GM19438 (cell line): ENCODE measurements at regions not wholly inside any gene's neighbourhood (a gene's known extent, or its start where the extent isn't known, plus 50 kb on each side); places are given as distances from the start of the nearest gene placed in this dataset.
"Not testable (repeated sequence)": the region's sequence is repeated elsewhere in the genome, so short reads cannot be mapped to it uniquely, and the experiment has no call there.

Experiments
- ATAC-seq: cut with Tn5 transposase; IDR thresholded peaks from one replicate; pipeline ENCODE4 v1.9.1; 2021; ENCODE audit warnings: low read depth; ENCODE audit not compliant: unreplicated experiment

DNA sequence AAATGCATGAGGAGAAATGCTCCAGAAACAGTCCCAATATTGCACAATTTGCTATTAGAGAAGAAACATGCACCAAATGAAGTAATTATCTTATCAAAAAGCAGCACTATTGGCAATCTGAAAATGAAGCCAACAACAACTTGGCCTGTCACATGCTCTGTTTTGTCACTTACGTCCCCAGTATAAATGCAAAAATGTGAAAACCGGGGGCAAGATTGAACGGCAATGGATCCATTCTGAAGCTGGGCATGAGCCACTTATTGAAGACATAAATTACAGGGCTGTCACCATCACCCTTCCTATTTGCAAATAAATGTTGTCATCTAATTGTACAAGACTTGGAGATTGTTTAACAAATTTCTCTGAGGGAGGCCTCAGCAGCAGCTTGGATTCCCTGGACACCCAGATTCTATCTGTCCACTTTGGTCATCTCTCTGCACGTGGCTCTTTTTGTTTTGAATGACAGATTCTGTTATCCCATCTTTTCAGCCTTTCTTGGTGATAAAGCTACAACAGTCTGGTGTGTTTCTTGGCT lies 180.2 kb upstream of the CDH5 start:
- no peak for ATAC-seq

- ATAC-seq: no peak
Observed at GRCh38 chr16:66182592-66182991, 183.9 kb upstream of the CDH5 start.

DNA sequence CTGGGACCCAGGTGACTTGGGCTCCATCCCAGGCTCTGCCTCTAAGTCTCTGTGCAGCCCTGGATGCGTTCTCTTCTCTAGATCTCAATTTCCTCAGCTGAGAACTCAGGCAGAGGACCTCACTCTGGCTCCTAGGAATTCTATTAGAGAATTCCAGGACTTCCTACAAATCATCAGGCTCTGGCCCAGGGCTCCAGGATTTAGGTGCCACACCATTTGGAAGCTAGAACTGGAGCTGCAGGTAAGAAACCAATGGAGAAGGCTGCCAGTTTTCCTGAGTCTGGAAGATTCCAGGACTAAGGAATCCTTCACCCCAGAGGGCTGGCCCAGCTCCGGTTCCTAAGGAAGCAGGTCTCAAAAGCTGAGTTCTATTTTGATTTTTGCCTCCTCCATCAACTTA lies 189.8 kb upstream of the CDH5 start:
- ATAC-seq: no peak

DNA sequence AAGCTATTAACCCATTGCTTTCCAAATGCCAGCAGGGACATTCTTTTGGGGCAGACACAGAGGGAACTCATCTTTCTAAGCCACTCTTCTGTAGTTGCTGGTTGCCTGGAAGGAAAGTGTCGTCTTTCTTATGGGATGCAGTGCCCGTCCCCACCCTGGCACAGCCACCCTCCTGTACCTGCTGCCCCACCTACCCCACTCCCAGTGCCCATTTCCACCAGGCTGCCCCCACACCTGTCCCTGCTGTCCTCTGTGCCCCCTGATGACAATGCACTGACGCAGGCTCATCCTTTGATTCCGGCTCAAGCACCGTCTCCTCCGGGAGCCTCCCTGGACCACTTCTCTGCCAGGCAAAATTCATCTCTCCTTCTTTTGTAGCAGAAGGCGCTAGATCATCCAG lies 190.4 kb upstream of the CDH5 start:
- ATAC-seq: no peak

- no peak for ATAC-seq
Observed at GRCh38 chr16:66175636-66176035, 190.9 kb upstream of the CDH5 start.

GRCh38 chr16:66175058-66175457 lies 191.4 kb upstream of the CDH5 start:
- ATAC-seq: no peak

DNA sequence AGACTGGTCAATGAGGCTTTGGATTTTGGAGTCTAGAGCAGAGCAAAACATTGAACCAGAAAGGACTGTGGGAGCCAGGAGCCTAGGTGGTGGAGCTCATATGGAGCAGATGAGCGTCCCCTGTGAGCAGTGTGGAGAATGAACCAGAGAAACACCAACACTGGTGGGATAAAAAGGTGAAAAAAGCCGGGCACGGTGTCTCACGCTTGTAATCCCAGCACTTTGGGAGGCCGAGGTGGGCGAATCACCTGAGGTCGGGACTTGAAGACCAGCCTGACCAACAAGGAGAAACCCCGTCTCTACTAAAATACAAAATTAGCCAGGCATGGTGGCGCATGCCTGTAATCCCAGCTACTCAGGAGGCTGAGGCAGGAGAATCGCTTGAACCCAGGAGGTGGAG lies 192.7 kb upstream of the CDH5 start:
- not testable (repeated sequence) for ATAC-seq

DNA sequence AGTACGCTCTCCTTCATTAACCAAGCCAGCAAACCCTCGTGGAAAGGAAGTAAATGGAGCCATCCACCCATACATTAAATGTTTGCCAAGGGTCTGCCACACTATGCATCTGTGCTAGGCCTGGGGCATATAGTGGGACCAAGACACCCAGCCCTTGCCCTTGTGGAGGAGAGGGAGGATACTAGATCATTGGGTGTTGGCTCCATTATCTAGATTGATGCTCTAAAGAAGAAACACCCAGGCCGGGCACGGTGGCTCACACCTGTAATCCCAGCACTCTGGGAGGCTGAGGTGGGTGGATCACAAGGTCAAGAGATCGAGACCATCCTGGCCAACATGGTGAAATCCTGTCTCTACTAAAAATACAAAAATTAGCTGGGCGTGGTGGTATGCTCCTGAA lies 193.3 kb upstream of the CDH5 start:
- not testable (repeated sequence) for ATAC-seq

DNA sequence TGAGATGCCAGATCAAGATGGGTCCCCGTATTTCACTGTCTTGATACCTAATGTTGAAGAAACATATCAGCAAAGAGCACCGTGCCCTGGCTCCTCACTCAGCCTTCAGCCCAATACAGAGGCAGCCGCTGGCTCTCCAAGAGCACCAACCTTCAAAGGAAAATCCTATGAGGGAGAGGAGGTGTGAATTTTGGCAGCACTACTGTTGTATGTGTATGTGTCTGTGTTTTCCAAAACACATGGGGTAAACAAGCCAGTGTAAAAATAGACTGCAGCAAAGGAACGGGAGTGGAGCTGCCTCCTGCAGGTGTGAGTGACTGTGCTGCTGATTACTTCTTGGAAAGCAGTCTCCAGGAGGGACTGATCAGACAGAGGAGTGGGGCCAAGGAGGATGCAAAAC lies 194.0 kb upstream of the CDH5 start:
- ATAC-seq: no peak

GRCh38 chr16:66171578-66171977 lies 194.9 kb upstream of the CDH5 start:
- no peak for ATAC-seq

- ATAC-seq: no peak
Observed at GRCh38 chr16:66170989-66171388, 195.5 kb upstream of the CDH5 start.

- no peak for ATAC-seq
Observed at GRCh38 chr16:66169817-66170216, 196.7 kb upstream of the CDH5 start.

- ATAC-seq: no peak
Observed at GRCh38 chr16:66168777-66169176, 197.7 kb upstream of the CDH5 start.

- ATAC-seq: no peak
Observed at GRCh38 chr16:66167564-66168291, 198.8 kb upstream of the CDH5 start.

DNA sequence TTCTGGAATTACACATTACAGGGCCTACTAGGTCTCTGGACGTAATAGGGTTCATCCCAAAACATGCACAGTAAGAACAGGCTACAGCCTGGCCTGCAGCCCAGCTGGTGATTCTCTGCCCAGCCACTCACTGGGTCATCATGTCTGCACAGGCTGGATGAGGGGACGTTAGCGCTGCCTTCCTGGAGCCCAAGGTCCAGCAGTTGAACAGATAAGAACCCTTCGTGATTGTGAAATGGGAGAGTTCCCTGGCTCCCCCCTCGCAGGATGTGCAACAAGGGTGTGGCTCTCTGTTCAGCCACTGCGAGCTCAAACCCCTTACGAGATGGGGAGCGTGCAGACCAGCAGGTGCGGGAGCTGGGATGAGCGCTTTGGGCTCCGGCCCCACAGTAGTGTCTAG lies 200.0 kb upstream of the CDH5 start:
- ATAC-seq: no peak

DNA sequence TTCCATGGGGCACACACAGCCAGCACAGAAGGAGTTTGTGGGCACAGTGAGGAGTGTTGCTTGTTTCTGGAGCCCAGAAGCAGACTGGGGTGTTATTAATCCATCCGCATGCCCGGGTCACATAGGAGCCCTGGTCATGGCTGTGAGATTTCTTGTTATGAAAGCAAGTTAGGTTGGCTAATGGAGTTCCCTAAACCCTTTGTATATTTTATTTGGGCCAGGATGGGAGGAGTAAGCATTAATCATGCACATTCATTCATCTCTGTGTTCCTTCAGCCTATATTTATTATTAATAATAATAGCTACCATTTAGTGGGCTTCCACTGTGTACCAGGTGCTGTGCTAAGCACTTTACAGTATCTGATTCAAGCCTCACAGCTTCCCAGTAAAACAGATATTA lies 200.6 kb upstream of the CDH5 start:
- no peak for ATAC-seq

DNA sequence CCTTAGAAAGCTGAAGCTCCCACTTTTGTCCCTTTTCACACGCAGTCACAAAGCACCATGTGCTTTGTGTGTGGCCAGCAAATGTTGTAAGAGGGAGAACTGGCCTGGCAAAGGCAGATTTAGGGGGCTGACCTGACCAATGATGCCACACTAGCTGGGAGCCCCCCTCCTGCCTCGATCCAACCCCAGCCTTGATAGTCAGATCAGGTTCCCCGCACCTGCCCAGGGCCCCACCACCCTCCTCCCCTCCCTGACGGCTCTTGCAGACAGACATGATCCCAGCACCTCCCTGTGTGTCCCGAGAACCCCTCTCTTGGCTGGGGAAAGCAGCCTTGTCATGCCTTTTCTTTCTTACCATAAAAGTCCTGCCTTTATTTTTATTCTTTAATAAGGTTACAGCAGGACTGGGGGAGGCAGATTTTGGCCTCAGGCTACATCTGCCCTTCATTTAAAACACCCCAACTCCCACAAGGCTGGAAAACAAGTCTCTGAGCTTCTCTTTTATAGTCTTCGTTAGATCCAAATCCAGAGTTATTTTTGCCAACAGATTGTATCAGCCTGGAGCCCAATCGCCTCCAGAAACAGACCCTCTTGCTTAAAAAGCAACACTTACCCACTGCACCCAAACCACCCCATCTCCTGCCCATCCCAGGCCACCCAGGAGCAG lies 201.8 kb upstream of the CDH5 start:
- ATAC-seq: no peak

GRCh38 chr16:66162821-66163220 lies 203.7 kb upstream of the CDH5 start:
- ATAC-seq: no peak

DNA sequence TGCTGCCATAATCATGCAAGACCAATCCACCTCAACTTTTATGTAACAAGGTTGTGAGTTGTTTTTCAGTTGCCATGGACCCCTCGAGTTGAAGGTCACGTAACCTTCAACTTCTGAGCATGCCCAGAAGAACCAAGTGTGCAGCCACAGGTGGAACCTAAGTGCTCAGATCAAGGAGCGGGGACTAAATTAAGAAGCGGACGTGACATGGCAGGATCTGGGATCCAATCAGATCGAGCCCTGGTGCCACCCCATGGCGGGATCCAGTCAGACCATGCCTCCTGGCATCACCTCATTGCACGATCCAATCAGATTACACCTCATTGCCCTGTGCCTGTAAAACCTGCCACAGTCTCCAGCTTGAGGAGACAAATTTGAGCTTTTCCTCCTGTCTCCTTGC lies 204.5 kb upstream of the CDH5 start:
- ATAC-seq: no peak

GRCh38 chr16:66161269-66161668 lies 205.2 kb upstream of the CDH5 start:
- no peak for ATAC-seq

DNA sequence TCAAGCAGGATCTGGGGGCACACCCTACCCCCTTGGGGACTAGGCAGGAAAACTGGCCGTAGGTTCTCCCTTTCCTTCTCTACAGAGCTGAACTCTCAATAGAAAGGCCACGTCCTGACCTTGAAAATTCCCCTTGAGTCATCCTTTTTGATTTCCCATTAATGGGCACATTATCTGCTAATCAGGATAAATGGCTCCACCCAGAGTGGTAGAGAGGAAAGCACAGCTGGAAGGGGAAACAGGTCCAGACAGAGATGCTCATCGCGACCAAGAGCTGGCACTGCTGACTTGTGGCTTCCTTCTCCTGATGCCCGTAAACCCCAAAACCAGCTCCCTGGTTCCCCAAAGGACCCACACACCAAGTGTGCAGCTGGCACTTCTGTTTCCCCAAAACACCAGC lies 206.5 kb upstream of the CDH5 start:
- ATAC-seq: no peak

GRCh38 chr16:66156538-66156937 lies 210.0 kb upstream of the CDH5 start:
- no peak for ATAC-seq
